ENCODE measurements at regions not wholly inside any gene's neighbourhood (a gene's known extent, or its start where the extent isn't known, plus 50 kb on each side); places are given as distances from the start of the nearest gene placed in this dataset.

DNA sequence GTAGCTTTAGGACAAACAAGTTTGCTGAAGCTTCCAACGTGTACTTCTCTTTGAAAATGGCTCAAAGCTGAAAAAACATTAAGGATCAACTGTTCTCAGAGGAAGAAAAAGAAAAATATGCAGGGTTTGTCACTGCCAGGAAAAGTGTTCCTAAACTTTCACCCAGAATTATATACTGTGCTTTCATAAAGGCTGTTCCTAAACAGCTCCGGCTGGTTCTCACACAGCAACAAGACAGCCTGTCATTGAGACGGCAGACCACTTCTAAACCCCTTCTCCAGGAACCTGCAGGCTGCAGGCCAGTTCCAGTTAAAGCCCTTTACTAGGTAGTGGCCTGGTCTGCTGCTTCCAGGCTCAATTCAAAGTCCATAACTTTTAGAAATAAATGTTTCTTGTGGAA, 97.4 kb upstream of the SOX4 start:
- H3K36me3 ChIP-seq (ENCODE audit: low read depth, missing control alignments) = no peaks in the 10 kb centered on the region
- no peaks in the 10 kb centered on the region for H3K27me3 ChIP-seq
- H3K4me3 ChIP-seq = no peak overlapping the region
- no peaks in the 10 kb centered on the region for H3K9me3 ChIP-seq
- intact Hi-C loops (cut with DNase I; ENCODE audit: low total_unique reads) = no loop called here
- H3K4me1 ChIP-seq = peaks cover 10% of the 10 kb centered on the region
- H3K27ac ChIP-seq = peak overlapping the region in 1 of 2 donors; percentile 2
- DNase-seq = no peak
- 38 to 41% methylated on average over 3 of the region's 3 CpGs for WGBS, 2 donors
- TF ChIP-seq, protein P1, sequence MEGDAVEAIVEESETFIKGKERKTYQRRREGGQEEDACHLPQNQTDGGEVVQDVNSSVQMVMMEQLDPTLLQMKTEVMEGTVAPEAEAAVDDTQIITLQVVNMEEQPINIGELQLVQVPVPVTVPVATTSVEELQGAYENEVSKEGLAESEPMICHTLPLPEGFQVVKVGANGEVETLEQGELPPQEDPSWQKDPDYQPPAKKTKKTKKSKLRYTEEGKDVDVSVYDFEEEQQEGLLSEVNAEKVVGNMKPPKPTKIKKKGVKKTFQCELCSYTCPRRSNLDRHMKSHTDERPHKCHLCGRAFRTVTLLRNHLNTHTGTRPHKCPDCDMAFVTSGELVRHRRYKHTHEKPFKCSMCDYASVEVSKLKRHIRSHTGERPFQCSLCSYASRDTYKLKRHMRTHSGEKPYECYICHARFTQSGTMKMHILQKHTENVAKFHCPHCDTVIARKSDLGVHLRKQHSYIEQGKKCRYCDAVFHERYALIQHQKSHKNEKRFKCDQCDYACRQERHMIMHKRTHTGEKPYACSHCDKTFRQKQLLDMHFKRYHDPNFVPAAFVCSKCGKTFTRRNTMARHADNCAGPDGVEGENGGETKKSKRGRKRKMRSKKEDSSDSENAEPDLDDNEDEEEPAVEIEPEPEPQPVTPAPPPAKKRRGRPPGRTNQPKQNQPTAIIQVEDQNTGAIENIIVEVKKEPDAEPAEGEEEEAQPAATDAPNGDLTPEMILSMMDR (IDR thresholded peaks at IDR 0.05) = no peak
- no peak for TF ChIP-seq POLR2A (IDR thresholded peaks at IDR 0.05)

DNA sequence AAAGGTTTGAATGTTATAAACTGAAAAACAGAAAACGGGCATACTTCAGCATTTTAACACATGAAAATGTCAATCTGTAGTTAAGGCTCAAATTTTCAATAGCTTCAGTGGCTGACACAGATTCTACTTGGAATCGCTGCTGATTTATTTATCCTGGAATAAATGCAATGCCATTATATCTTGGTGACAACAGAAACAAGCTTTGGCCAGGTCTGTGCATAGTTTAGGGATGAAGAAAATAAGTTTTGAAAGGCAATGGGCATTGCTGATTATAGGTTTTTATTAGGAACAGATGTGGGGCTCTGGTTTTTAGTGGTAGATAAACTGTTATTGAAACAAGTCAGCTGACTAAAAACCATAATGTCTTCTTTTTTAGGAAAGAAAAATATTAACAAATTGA, 96.8 kb upstream of the SOX4 start:
- Histone ChIP-seq H3K27me3 (no peaks in the 10 kb centered on the region), H3K27ac (peak overlapping the region in 1 of 2 donors; percentile 2), H3K9me3 (no peaks in the 10 kb centered on the region), H3K36me3 (ENCODE audit: low read depth, missing control alignments) (no peaks in the 10 kb centered on the region), H3K4me1 (peaks cover 10% of the 10 kb centered on the region), H3K4me3 (no peak overlapping the region)
- 38 to 39% methylated on average over 2 of the region's 2 CpGs for WGBS, 2 donors
- no peak for TF ChIP-seq POLR2A (IDR thresholded peaks at IDR 0.05)
- TF ChIP-seq, protein P1 (IDR thresholded peaks at IDR 0.05) = no peak
- intact Hi-C loops (cut with DNase I; ENCODE audit: low total_unique reads) = no loop called here
- no peak for DNase-seq

DNA sequence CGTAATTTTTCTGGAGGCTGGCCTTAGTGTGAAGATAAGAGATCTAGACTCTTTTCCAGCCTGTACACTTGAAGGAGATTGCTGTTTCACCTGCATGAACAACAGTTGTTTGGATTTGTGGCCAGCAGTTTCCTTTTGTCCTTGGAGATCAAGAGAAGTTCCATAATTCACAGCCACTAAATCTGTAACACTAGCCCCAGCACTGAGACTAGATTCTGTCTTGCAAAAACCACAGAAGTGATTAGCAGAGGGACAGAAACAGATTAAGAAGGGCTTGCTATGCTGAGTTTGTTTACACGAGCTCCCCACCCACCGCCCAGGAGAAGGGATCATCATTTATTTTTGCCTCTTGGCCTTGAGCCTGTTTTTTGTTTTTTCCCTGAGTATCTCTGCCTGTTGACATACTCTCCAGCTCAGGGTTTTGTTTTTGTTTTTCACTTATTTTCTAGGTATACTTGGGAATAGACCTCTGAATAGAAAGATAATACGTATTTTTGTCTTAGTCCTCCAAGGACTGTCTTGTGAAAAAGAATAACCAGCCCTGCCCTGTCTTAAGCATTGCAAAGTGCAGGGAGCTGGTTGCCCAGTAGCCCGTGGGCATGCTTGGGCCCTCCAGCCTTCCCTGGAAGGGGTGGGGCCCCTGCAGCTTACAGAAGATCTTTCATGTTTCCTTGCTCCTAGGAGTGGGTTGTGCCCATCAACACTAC, 93.1 kb upstream of the SOX4 start:
- Histone ChIP-seq H3K4me3 (no peak overlapping the region), H3K36me3 (ENCODE audit: low read depth, missing control alignments) (no peaks in the 10 kb centered on the region), H3K27me3 (no peaks in the 10 kb centered on the region), H3K9me3 (no peaks in the 10 kb centered on the region), H3K27ac (no peak overlapping the region), H3K4me1 (peaks cover 10% of the 10 kb centered on the region)
- no peak for TF ChIP-seq POLR2A (IDR thresholded peaks at IDR 0.05)
- TF ChIP-seq, protein P1 (IDR thresholded peaks at IDR 0.05) = no peak
- intact Hi-C loops (cut with DNase I; ENCODE audit: low total_unique reads) = no loop called here
- WGBS, 2 donors = 52% methylated on average over 5 of the region's 5 CpGs
- DNase-seq = no peak

DNA sequence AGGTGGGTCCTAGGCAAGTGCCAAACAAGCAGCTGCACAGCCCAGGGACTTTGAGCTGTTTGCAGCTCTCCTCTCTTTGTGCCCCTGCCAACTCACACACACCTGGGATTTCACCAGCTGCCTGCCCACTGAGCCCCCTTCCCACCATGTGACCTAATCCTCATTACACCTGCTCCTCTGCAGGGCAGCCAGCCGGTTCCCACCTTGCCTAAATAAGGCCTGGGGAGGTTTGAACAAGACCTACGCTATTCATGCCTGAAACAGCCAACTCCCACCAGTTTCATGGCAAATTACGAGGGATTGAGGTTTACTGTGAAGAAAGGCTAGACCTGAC, 92.6 kb upstream of the SOX4 start:
- intact Hi-C loops (cut with DNase I; ENCODE audit: low total_unique reads) = no loop called here
- TF ChIP-seq POLR2A (IDR thresholded peaks at IDR 0.05) = no peak
- TF ChIP-seq, protein P1 (IDR thresholded peaks at IDR 0.05) = no peak
- H3K36me3 ChIP-seq (ENCODE audit: low read depth, missing control alignments) = no peaks in the 10 kb centered on the region
- 74 to 83% methylated on average over 3 of the region's 3 CpGs for WGBS, 2 donors
- no peak overlapping the region for H3K4me3 ChIP-seq
- no peaks in the 10 kb centered on the region for H3K9me3 ChIP-seq
- H3K27me3 ChIP-seq = no peaks in the 10 kb centered on the region
- H3K4me1 ChIP-seq = peaks cover 8% of the 10 kb centered on the region
- no peak overlapping the region for H3K27ac ChIP-seq
- DNase-seq = no peak

DNA sequence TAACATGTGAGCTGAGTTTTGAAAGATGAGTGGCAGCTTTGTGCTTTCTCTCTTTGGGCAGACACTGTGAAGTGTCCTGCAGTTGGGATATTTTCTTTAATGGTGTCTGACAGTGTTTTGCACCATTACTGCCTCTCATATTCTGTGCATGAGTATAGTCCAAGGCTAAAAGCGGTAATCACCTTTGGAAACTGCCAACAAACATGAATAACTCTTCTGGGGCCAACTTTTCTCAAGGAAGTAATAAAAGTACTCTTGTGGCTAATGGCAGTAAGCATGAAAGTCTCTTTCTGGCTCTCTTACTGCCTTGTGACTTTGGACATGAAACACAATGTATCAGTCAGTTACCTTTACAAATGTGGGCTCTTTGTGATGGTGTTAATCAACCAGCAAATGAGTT, 91.7 kb upstream of the SOX4 start:
- 61 to 75% methylated on average over 1 of the region's 1 CpG for WGBS, 2 donors
- H3K4me3 ChIP-seq = no peak overlapping the region
- H3K27me3 ChIP-seq = no peaks in the 10 kb centered on the region
- DNase-seq = no peak
- no peaks in the 10 kb centered on the region for H3K4me1 ChIP-seq
- H3K9me3 ChIP-seq = no peaks in the 10 kb centered on the region
- no peak overlapping the region for H3K27ac ChIP-seq
- H3K36me3 ChIP-seq (ENCODE audit: low read depth, missing control alignments) = no peaks in the 10 kb centered on the region
- intact Hi-C loops (cut with DNase I; ENCODE audit: low total_unique reads) = no loop called here
- TF ChIP-seq POLR2A (IDR thresholded peaks at IDR 0.05) = no peak
- TF ChIP-seq, protein P1 (IDR thresholded peaks at IDR 0.05) = no peak
